Spinal cord (tissue), 10 donors: ENCODE measurements at regions not wholly inside any gene's neighbourhood (a gene's known extent, or its start where the extent isn't known, plus 50 kb on each side); places are given as distances from the start of the nearest gene placed in this dataset. TPM values are rescaled to one million over a fixed set of nuclear protein-coding genes. Genes with fewer than 3 reads are reported as not detected.

Source experiments
- DNase-seq, 6 donors: peaks; one replicate each; pipeline versions ENCODE4 v3.0.0 to v3.0.0-alpha.2; 2013 to 2015; ENCODE audit warnings: low spot score in 6 of 6, low read depth in 4 of 6
- H3K27ac ChIP-seq: one replicate; pipeline ENCODE4 v1.5.1; 2013; ENCODE audit warnings: low read depth, low read length, control low read depth
- H3K27me3 ChIP-seq: one replicate; pipeline ENCODE4 v1.6.1; 2013; ENCODE audit warnings: low read length; ENCODE audit not compliant: control insufficient read depth, insufficient read depth
- H3K36me3 ChIP-seq: one replicate; pipeline ENCODE4 v1.6.1; 2013; ENCODE audit warnings: low read length; ENCODE audit not compliant: control insufficient read depth, insufficient read depth
- H3K4me1 ChIP-seq: one replicate; pipeline ENCODE4 v1.6.1; 2013; ENCODE audit warnings: low read length; ENCODE audit not compliant: control insufficient read depth, insufficient read depth
- H3K4me3 ChIP-seq: one replicate; pipeline ENCODE4 v1.5.1; 2013; ENCODE audit warnings: low read depth, low read length, control low read depth
- H3K9me3 ChIP-seq: one replicate; pipeline ENCODE4 v1.6.1; 2013; ENCODE audit warnings: low read length; ENCODE audit not compliant: control insufficient read depth, insufficient read depth
- WGBS: methylation state at CpG from one replicate; pipeline ENCODE4 v1.1.5; 2013; ENCODE audit warnings: missing lambda C conversion rate; ENCODE audit not compliant: insufficient coverage; 5-methylcytosine and 5-hydroxymethylcytosine counted together
- small RNA-seq: library from RNA; depleted of rRNA; stranded (forward); fragments of <200 nt; gene quantifications from one replicate; pipeline ENCODE3, GENCODE V24; 2014; ENCODE audit warnings: low replicate concordance
- donor health status: healthy.

- no peak for DNase-seq
- Histone ChIP-seq H3K4me3 (no peak overlapping the region), H3K9me3 (no peaks in the 10 kb centered on the region), H3K4me1 (no peaks in the 10 kb centered on the region), H3K27ac (no peak overlapping the region), H3K27me3 (no peaks in the 10 kb centered on the region), H3K36me3 (no peaks in the 10 kb centered on the region)
- 95% methylated on average over 2 of the region's 4 CpGs for WGBS
Measured at GRCh38 chr1:244914761-244915160, 50.4 kb upstream of the HNRNPU start.

Small RNAs in the stretch of these regions (small RNA-seq; reads per million reads assigned to genes)
- gene RNU6-1089P (not detected), gene RNU6-947P (not detected), gene RNU6-999P (not detected)
